ENCODE measurements at regions not wholly inside any gene's neighbourhood (a gene's known extent, or its start where the extent isn't known, plus 50 kb on each side); places are given as distances from the start of the nearest gene placed in this dataset.
"Not testable (repeated sequence)": the region's sequence is repeated elsewhere in the genome, so short reads cannot be mapped to it uniquely, and the experiment has no call there.

DNA sequence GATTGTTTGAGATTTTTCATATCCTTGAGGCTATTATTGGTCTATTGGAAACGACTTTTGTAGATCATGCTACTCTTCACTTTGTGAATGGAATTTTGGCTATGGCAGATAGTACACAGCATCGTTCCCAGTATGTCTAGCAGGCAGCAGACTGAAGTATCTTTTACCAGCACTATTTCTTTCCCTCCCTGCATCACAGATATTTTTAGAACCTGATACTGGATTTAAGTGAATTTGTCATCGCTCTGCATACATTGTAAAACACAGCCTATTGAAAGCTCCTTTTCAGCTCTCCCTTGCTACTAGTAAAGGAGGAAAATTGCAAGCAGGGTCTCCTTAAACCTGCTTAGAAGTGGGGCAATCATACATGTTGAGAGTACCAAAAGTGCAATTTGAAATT lies 133.6 kb downstream of the LUZP4 start:
- no peaks in the 10 kb centered on the region for H3K4me1 ChIP-seq (ENCODE audit: low read depth)
- intact Hi-C loops (cut with DNase I, micrococcal nuclease) = no loop called here
- no peak for ATAC-seq
- H3K36me3 ChIP-seq (ENCODE audit: low read depth) = no peaks in the 10 kb centered on the region
- H3K9me3 ChIP-seq = no peaks in the 10 kb centered on the region
- DNase-seq = no peak
- TF ChIP-seq, protein P1, sequence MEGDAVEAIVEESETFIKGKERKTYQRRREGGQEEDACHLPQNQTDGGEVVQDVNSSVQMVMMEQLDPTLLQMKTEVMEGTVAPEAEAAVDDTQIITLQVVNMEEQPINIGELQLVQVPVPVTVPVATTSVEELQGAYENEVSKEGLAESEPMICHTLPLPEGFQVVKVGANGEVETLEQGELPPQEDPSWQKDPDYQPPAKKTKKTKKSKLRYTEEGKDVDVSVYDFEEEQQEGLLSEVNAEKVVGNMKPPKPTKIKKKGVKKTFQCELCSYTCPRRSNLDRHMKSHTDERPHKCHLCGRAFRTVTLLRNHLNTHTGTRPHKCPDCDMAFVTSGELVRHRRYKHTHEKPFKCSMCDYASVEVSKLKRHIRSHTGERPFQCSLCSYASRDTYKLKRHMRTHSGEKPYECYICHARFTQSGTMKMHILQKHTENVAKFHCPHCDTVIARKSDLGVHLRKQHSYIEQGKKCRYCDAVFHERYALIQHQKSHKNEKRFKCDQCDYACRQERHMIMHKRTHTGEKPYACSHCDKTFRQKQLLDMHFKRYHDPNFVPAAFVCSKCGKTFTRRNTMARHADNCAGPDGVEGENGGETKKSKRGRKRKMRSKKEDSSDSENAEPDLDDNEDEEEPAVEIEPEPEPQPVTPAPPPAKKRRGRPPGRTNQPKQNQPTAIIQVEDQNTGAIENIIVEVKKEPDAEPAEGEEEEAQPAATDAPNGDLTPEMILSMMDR (IDR thresholded peaks at IDR 0.05) = no peak
- H3K4me3 ChIP-seq = no peak overlapping the region

GRCh38 chrX:115425359-115425758 lies 135.6 kb upstream of the PLS3 start:
- DNase-seq (no peak), ATAC-seq (no peak)
- no peaks in the 10 kb centered on the region for H3K4me1 ChIP-seq (ENCODE audit: low read depth)
- no peaks in the 10 kb centered on the region for H3K9me3 ChIP-seq
- H3K36me3 ChIP-seq (ENCODE audit: low read depth) = no peaks in the 10 kb centered on the region
- intact Hi-C loops (cut with DNase I, micrococcal nuclease) = no loop called here
- TF ChIP-seq, protein P1 (IDR thresholded peaks at IDR 0.05) = no peak
- H3K4me3 ChIP-seq = no peak overlapping the region

DNA sequence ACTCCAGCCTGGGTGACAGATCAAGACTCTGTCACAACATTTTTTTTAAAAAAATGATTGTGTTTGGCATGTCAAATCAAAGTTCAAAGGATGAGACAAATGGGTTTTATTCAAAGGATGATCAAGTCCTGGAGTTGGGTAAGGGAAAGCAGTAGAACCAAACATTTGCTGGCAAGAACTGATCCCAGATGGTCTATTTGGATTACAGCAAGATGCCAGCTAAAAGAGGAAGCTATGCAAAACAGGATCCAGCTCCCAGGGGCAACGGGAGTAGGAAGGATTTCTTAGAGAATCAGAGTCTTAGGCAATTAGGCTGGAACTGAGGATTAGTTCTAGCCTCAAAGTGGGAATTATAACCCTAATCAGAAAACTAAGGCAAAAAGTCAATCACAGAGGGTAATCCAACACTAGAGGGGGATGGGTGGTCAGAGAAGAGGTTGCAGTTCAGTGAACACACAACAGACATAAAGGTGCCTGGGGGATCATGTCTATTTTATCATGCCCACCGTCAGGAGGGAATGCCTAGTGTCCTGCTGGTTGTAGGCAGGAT lies 133.0 kb upstream of the PLS3 start:
- TF ChIP-seq, protein P1 (IDR thresholded peaks at IDR 0.05) = no peak

DNA sequence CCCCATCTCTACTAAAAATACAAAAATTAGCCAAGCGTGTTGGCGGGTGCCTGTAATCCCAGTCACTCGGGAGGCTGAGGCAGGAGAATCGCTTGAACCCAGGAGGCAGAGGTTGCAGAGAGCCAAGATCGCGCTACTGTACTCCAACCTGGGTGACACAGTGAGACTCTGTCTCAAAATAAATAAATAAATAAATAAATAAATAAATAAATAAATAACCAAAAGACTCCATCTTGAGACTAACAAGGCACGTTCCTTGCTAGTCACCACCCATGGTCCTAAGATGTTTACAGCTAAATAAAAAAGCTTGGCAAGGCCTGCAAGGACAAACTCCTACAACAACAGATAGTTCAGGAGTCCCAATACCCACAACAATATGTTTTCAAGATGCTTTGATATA lies 126.1 kb upstream of the PLS3 start:
- H3K4me3 ChIP-seq, ATAC-seq, DNase-seq: not testable (repeated sequence)

More for the DNA sequence above, 133.0 kb upstream of the PLS3 start:
- intact Hi-C loops (cut with DNase I, micrococcal nuclease) = no loop called here
- H3K9me3 ChIP-seq = no peaks in the 10 kb centered on the region
- no peak overlapping the region for H3K4me3 ChIP-seq
- ATAC-seq = no peak
- no peaks in the 10 kb centered on the region for H3K4me1 ChIP-seq (ENCODE audit: low read depth)
- DNase-seq = no peak
- H3K36me3 ChIP-seq (ENCODE audit: low read depth) = no peaks in the 10 kb centered on the region

DNA sequence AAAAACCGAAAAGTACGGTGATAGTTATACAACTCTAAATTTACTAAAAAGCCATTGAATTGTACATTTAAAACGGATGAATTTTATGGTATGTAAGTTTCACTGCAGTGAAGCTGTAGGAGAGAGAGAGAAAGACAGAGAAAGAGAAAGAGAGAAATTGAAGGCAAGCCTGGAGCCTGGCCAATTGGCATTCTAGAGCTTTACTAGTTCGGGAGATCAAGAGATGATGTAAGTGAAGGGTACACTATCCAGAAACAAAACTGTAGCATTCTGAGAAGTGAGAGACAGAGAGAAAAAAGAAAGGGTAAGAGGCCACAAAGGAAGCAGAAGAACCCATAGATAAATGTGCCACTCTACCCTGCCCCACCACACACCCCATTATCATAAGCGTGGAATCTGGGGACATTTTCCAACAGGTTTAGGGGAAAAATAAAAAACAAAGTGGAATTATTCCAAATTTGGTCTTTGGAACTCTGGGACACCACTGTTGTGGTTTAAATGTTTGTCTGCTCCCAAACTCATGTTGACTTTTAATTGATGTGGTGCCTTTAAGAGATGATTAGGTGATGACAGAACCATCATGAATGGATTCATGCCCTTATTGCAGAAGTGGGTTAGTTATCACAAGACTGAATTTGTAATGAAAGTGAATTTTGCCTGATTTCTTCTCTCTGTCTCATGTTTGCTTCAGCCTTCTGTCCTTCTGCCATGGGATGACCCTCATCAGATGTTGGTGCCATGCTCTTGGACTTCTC lies 123.0 kb upstream of the PLS3 start:
- Histone ChIP-seq H3K4me3 (no peak overlapping the region), H3K36me3 (ENCODE audit: low read depth) (no peaks in the 10 kb centered on the region), H3K9me3 (no peaks in the 10 kb centered on the region), H3K4me1 (ENCODE audit: low read depth) (no peaks in the 10 kb centered on the region)
- intact Hi-C loops (cut with DNase I, micrococcal nuclease) = no loop called here
- no peak for DNase-seq
- TF ChIP-seq, protein P1 (IDR thresholded peaks at IDR 0.05) = no peak
- ATAC-seq = no peak

More for the DNA sequence above, 126.1 kb upstream of the PLS3 start:
- intact Hi-C loops (cut with DNase I, micrococcal nuclease); H3K36me3 ChIP-seq (ENCODE audit: low read depth); H3K4me1 ChIP-seq (ENCODE audit: low read depth); H3K9me3 ChIP-seq: not testable (repeated sequence)

GRCh38 chrX:115448146-115448545 lies 112.8 kb upstream of the PLS3 start:
- intact Hi-C loops (cut with DNase I, micrococcal nuclease) = no loop called here

More at GRCh38 chrX:115448146-115448545, 112.8 kb upstream of the PLS3 start:
- ATAC-seq (no peak), DNase-seq (no peak)
- Histone ChIP-seq H3K36me3 (ENCODE audit: low read depth) (no peaks in the 10 kb centered on the region), H3K4me1 (ENCODE audit: low read depth) (no peaks in the 10 kb centered on the region), H3K9me3 (no peaks in the 10 kb centered on the region), H3K4me3 (no peak overlapping the region)
- TF ChIP-seq, protein P1 (IDR thresholded peaks at IDR 0.05) = no peak

All from mucosa of descending colon (tissue), 3 donors.